ENCODE measurements at regions not wholly inside any gene's neighbourhood (a gene's known extent, or its start where the extent isn't known, plus 50 kb on each side); places are given as distances from the start of the nearest gene placed in this dataset.

GRCh38 chr11:10379426-10379825 lies 74.6 kb downstream of the ADM start:
- Mint-ChIP-seq H3K27ac (no peak overlapping the region), H3K4me1 (no peaks in the 10 kb centered on the region), H3K4me3 (no peak overlapping the region), H3K36me3 (no peaks in the 10 kb centered on the region), H3K9me3 (peaks cover 2% of the 10 kb centered on the region), H3K27me3 (peaks cover 16% of the 10 kb centered on the region)
- ATAC-seq (ENCODE audit: low read depth) = no peak
- POLR2A ChIA-PET = no interaction called here
- DNase-seq = no peak

GRCh38 chr11:10379871-10380568 lies 75.0 kb upstream of the AMPD3 start:
- no peak for DNase-seq
- Mint-ChIP-seq H3K4me1 (no peaks in the 10 kb centered on the region), H3K27ac (no peak overlapping the region), H3K4me3 (no peak overlapping the region), H3K36me3 (no peaks in the 10 kb centered on the region), H3K9me3 (peaks cover 2% of the 10 kb centered on the region), H3K27me3 (peaks cover 16% of the 10 kb centered on the region)
- POLR2A ChIA-PET = no interaction called here
- no peak for ATAC-seq (ENCODE audit: low read depth)

GRCh38 chr11:10380921-10381320 lies 74.1 kb upstream of the AMPD3 start:
- no peak overlapping the region for H3K4me3 Mint-ChIP-seq

GRCh38 chr11:10381736-10382135 lies 73.3 kb upstream of the AMPD3 start:
- DNase-seq (no peak), ATAC-seq (ENCODE audit: low read depth) (no peak)
- no peak overlapping the region for H3K27ac Mint-ChIP-seq
- peaks cover 2% of the 10 kb centered on the region for H3K9me3 Mint-ChIP-seq
- no peaks in the 10 kb centered on the region for H3K36me3 Mint-ChIP-seq
- no peak overlapping the region for H3K4me3 Mint-ChIP-seq
- no peaks in the 10 kb centered on the region for H3K4me1 Mint-ChIP-seq
- POLR2A ChIA-PET = no interaction called here
- H3K27me3 Mint-ChIP-seq = peaks cover 16% of the 10 kb centered on the region

More at GRCh38 chr11:10380921-10381320, 74.1 kb upstream of the AMPD3 start:
- POLR2A ChIA-PET = no interaction called here
- Mint-ChIP-seq H3K27ac (no peak overlapping the region), H3K4me1 (no peaks in the 10 kb centered on the region), H3K9me3 (peaks cover 2% of the 10 kb centered on the region), H3K36me3 (no peaks in the 10 kb centered on the region), H3K27me3 (peaks cover 16% of the 10 kb centered on the region)
- DNase-seq (no peak), ATAC-seq (ENCODE audit: low read depth) (no peak)

- Mint-ChIP-seq H3K9me3 (peaks cover 2% of the 10 kb centered on the region), H3K27me3 (peaks cover 16% of the 10 kb centered on the region), H3K4me3 (no peak overlapping the region), H3K4me1 (no peaks in the 10 kb centered on the region), H3K36me3 (no peaks in the 10 kb centered on the region), H3K27ac (no peak overlapping the region)
- ATAC-seq (ENCODE audit: low read depth) (no peak), DNase-seq (no peak)
- POLR2A ChIA-PET = no interaction called here
These were observed 72.5 kb upstream of the AMPD3 start for GRCh38 chr11:10382518-10382917.

- ATAC-seq (ENCODE audit: low read depth) = no peak
- Mint-ChIP-seq H3K36me3 (no peaks in the 10 kb centered on the region), H3K9me3 (peaks cover 2% of the 10 kb centered on the region), H3K4me3 (no peak overlapping the region), H3K27ac (no peak overlapping the region), H3K27me3 (peaks cover 25% of the 10 kb centered on the region), H3K4me1 (no peaks in the 10 kb centered on the region)
- DNase-seq = no peak
- POLR2A ChIA-PET = no interaction called here
These were observed 69.4 kb upstream of the AMPD3 start for GRCh38 chr11:10385696-10386095.

GRCh38 chr11:10386361-10386760 lies 68.7 kb upstream of the AMPD3 start:
- no peak overlapping the region for H3K27ac Mint-ChIP-seq
- H3K36me3 Mint-ChIP-seq = no peaks in the 10 kb centered on the region
- H3K4me1 Mint-ChIP-seq = no peaks in the 10 kb centered on the region
- DNase-seq (no peak), ATAC-seq (ENCODE audit: low read depth) (no peak)
- no peak overlapping the region for H3K4me3 Mint-ChIP-seq
- H3K27me3 Mint-ChIP-seq = peaks cover 22% of the 10 kb centered on the region
- POLR2A ChIA-PET = no interaction called here
- H3K9me3 Mint-ChIP-seq = peaks cover 2% of the 10 kb centered on the region

GRCh38 chr11:10386861-10387205 lies 68.2 kb upstream of the AMPD3 start:
- H3K36me3 Mint-ChIP-seq = no peaks in the 10 kb centered on the region
- H3K27me3 Mint-ChIP-seq = peaks cover 18% of the 10 kb centered on the region
- ATAC-seq (ENCODE audit: low read depth) (no peak), DNase-seq (no peak)
- peaks cover 2% of the 10 kb centered on the region for H3K9me3 Mint-ChIP-seq
- no peak overlapping the region for H3K4me3 Mint-ChIP-seq
- no peaks in the 10 kb centered on the region for H3K4me1 Mint-ChIP-seq
- POLR2A ChIA-PET = no interaction called here
- H3K27ac Mint-ChIP-seq = no peak overlapping the region

- Mint-ChIP-seq H3K4me3 (no peak overlapping the region), H3K9me3 (peaks cover 2% of the 10 kb centered on the region), H3K27me3 (peaks cover 16% of the 10 kb centered on the region), H3K4me1 (no peaks in the 10 kb centered on the region), H3K27ac (no peak overlapping the region), H3K36me3 (no peaks in the 10 kb centered on the region)
- ATAC-seq (ENCODE audit: low read depth) (no peak), DNase-seq (no peak)
- POLR2A ChIA-PET = no interaction called here
These were observed 67.6 kb upstream of the AMPD3 start for GRCh38 chr11:10387206-10388083.

GRCh38 chr11:10388101-10388500 lies 67.0 kb upstream of the AMPD3 start:
- DNase-seq = no peak
- Mint-ChIP-seq H3K27ac (no peak overlapping the region), H3K27me3 (peaks cover 15% of the 10 kb centered on the region), H3K4me1 (no peaks in the 10 kb centered on the region), H3K9me3 (no peaks in the 10 kb centered on the region), H3K4me3 (no peak overlapping the region), H3K36me3 (no peaks in the 10 kb centered on the region)
- no peak for ATAC-seq (ENCODE audit: low read depth)
- POLR2A ChIA-PET = no interaction called here

- DNase-seq (no peak), ATAC-seq (ENCODE audit: low read depth) (no peak)
- Mint-ChIP-seq H3K9me3 (no peaks in the 10 kb centered on the region), H3K4me3 (no peak overlapping the region), H3K27me3 (peaks cover 15% of the 10 kb centered on the region), H3K4me1 (no peaks in the 10 kb centered on the region), H3K36me3 (no peaks in the 10 kb centered on the region), H3K27ac (no peak overlapping the region)
- POLR2A ChIA-PET = no interaction called here
These were observed 66.5 kb upstream of the AMPD3 start for GRCh38 chr11:10388574-10388973.

- Mint-ChIP-seq H3K27me3 (peaks cover 15% of the 10 kb centered on the region), H3K9me3 (no peaks in the 10 kb centered on the region)
These were observed 64.7 kb upstream of the AMPD3 start for GRCh38 chr11:10390375-10390774.

GRCh38 chr11:10392095-10393079 lies 62.7 kb upstream of the AMPD3 start:
- ATAC-seq (ENCODE audit: low read depth) (no peak), DNase-seq (no peak)
- POLR2A ChIA-PET = no interaction called here
- no peak overlapping the region for H3K4me3 Mint-ChIP-seq
- H3K27me3 Mint-ChIP-seq = peaks cover 15% of the 10 kb centered on the region
- H3K9me3 Mint-ChIP-seq = no peaks in the 10 kb centered on the region
- no peaks in the 10 kb centered on the region for H3K36me3 Mint-ChIP-seq
- H3K27ac Mint-ChIP-seq = no peak overlapping the region
- no peaks in the 10 kb centered on the region for H3K4me1 Mint-ChIP-seq

More at GRCh38 chr11:10390375-10390774, 64.7 kb upstream of the AMPD3 start:
- no peak for ATAC-seq (ENCODE audit: low read depth)
- Mint-ChIP-seq H3K36me3 (no peaks in the 10 kb centered on the region), H3K4me1 (no peaks in the 10 kb centered on the region), H3K27ac (no peak overlapping the region), H3K4me3 (no peak overlapping the region)
- DNase-seq = no peak
- POLR2A ChIA-PET = no interaction called here

Measured in activated naive CD8-positive, alpha-beta T cell treated with anti-CD3 and anti-CD28 coated beads, Interleukin-2, amount 10 ng/mL, durations not matched to agents 7 days and 5 days (primary cell).